HepG2 (cell line): ENCODE measurements at regions not wholly inside any gene's neighbourhood (a gene's known extent, or its start where the extent isn't known, plus 50 kb on each side); places are given as distances from the start of the nearest gene placed in this dataset.

Experiments used
- BATF2 ChIP-seq: sonication (generic); formaldehyde crosslinking; IDR thresholded peaks from 2 replicates; pipeline ENCODE4 v1.8.0; 2022; ENCODE audit warnings: mild to moderate bottlenecking, missing genetic modification reagents, moderate library complexity
- MTA1 ChIP-seq: sonication (generic); formaldehyde crosslinking; IDR thresholded peaks from 2 replicates; pipeline ENCODE4 v1.4.0; 2020; ENCODE audit warnings: missing genetic modification reagents, mild to moderate bottlenecking, borderline replicate concordance
- PAWR ChIP-seq: sonication (generic); formaldehyde crosslinking; IDR thresholded peaks from 2 replicates; pipeline ENCODE4 v1.4.0; 2020; ENCODE audit warnings: missing genetic modification reagents, mild to moderate bottlenecking, borderline replicate concordance
- SMAD3 ChIP-seq: sonication (generic); formaldehyde crosslinking; IDR thresholded peaks from 2 replicates; pipeline ENCODE4 v1.4.0; 2020; ENCODE audit warnings: missing genetic modification reagents
- TBP ChIP-seq: sonication (generic); formaldehyde crosslinking; IDR thresholded peaks from 2 replicates; pipeline ENCODE4 v1.5.0; 2020; ENCODE audit warnings: missing genetic modification reagents
- ZBTB38 ChIP-seq: sonication (generic); formaldehyde crosslinking; IDR thresholded peaks from 2 replicates; pipeline ENCODE4 v1.5.1; 2020; ENCODE audit warnings: mild to moderate bottlenecking, missing genetic modification reagents
- TF ChIP-seq, protein P1 (sequence below), 2 experiments: IDR thresholded peaks; 2 replicates each; pipeline ENCODE4 v1.6.1; 2011 to 2012; ENCODE audit warnings: low read length in 2 of 2, borderline replicate concordance in 1 of 2, low read depth in 1 of 2, mild to moderate bottlenecking in 1 of 2, moderate library complexity in 1 of 2
- TF ChIP-seq, protein P2 (sequence below): sonication (generic); formaldehyde crosslinking; IDR thresholded peaks from 2 replicates; pipeline ENCODE4 v1.5.1; 2020; ENCODE audit warnings: missing genetic modification reagents, mild to moderate bottlenecking, borderline replicate concordance

GRCh38 chr4:14807856-14808255 is 194.4 kb upstream of the CPEB2 start (continued):
- TF ChIP-seq BATF2 = no peak
- TF ChIP-seq, protein P1, sequence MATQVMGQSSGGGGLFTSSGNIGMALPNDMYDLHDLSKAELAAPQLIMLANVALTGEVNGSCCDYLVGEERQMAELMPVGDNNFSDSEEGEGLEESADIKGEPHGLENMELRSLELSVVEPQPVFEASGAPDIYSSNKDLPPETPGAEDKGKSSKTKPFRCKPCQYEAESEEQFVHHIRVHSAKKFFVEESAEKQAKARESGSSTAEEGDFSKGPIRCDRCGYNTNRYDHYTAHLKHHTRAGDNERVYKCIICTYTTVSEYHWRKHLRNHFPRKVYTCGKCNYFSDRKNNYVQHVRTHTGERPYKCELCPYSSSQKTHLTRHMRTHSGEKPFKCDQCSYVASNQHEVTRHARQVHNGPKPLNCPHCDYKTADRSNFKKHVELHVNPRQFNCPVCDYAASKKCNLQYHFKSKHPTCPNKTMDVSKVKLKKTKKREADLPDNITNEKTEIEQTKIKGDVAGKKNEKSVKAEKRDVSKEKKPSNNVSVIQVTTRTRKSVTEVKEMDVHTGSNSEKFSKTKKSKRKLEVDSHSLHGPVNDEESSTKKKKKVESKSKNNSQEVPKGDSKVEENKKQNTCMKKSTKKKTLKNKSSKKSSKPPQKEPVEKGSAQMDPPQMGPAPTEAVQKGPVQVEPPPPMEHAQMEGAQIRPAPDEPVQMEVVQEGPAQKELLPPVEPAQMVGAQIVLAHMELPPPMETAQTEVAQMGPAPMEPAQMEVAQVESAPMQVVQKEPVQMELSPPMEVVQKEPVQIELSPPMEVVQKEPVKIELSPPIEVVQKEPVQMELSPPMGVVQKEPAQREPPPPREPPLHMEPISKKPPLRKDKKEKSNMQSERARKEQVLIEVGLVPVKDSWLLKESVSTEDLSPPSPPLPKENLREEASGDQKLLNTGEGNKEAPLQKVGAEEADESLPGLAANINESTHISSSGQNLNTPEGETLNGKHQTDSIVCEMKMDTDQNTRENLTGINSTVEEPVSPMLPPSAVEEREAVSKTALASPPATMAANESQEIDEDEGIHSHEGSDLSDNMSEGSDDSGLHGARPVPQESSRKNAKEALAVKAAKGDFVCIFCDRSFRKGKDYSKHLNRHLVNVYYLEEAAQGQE (IDR thresholded peaks at IDR 0.05; ENCODE audit: borderline replicate concordance in 1 of 2, low read depth in 1 of 2, low read length in 2 of 2) = no peak
- no peak for TF ChIP-seq ZBTB38 (CRISPR knock-in tag)
- no peak for TF ChIP-seq MTA1 (CRISPR knock-in tag)
- TF ChIP-seq, protein P2, sequence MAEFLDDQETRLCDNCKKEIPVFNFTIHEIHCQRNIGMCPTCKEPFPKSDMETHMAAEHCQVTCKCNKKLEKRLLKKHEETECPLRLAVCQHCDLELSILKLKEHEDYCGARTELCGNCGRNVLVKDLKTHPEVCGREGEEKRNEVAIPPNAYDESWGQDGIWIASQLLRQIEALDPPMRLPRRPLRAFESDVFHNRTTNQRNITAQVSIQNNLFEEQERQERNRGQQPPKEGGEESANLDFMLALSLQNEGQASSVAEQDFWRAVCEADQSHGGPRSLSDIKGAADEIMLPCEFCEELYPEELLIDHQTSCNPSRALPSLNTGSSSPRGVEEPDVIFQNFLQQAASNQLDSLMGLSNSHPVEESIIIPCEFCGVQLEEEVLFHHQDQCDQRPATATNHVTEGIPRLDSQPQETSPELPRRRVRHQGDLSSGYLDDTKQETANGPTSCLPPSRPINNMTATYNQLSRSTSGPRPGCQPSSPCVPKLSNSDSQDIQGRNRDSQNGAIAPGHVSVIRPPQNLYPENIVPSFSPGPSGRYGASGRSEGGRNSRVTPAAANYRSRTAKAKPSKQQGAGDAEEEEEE = no peak
- no peak for TF ChIP-seq SMAD3 (CRISPR knock-in tag)
- no peak for TF ChIP-seq TBP
- no peak for TF ChIP-seq PAWR (CRISPR knock-in tag)
